WTC11 (cell line): ENCODE measurements at regions not wholly inside any gene's neighbourhood (a gene's known extent, or its start where the extent isn't known, plus 50 kb on each side); places are given as distances from the start of the nearest gene placed in this dataset.

Experiments used
- ATAC-seq: fragments of 200-7000 bp; cut with Tn5 transposase; 2 replicates; pipeline ENCODE4 v1.10.0; 2021; ENCODE audit warnings: mild to moderate bottlenecking, moderate library complexity
- CTCF ChIA-PET: fragments of 300-600 bp; sonication (Branson Sonifier 250); formaldehyde crosslinking; loops from one replicate; lab custom pipeline; 2021; ENCODE audit warnings: antibody characterized with exemption; lab: Charles Lee
- POLR2A ChIA-PET: fragments of 350-600 bp; sonication (Branson Sonifier 250); formaldehyde crosslinking; loops from one replicate; lab custom pipeline; 2021; ENCODE audit warnings: antibody characterized with exemption; lab: Charles Lee
- DNase-seq: peaks from one replicate; pipeline ENCODE4 v3.0.0; 2021; ENCODE audit warnings: low spot score
- H3K27ac Mint-ChIP-seq: 2 replicates; pipeline ENCODE4 v1.8.0; 2021; ENCODE audit warnings: mixed read lengths
- H3K27me3 Mint-ChIP-seq: 2 replicates; pipeline ENCODE4 v1.8.0; 2021; ENCODE audit warnings: low read depth, mild to moderate bottlenecking, moderate library complexity, mixed read lengths
- H3K36me3 Mint-ChIP-seq: 2 replicates; pipeline ENCODE4 v1.8.0; 2021; ENCODE audit warnings: mixed read lengths
- H3K4me1 Mint-ChIP-seq: 2 replicates; pipeline ENCODE4 v1.8.0; 2022; ENCODE audit warnings: mixed read lengths
- H3K4me3 Mint-ChIP-seq: 2 replicates; pipeline ENCODE4 v1.8.0; 2021; ENCODE audit warnings: mild to moderate bottlenecking, moderate library complexity, mixed read lengths
- H3K9me3 Mint-ChIP-seq: 2 replicates; pipeline ENCODE4 v1.8.0; 2021; ENCODE audit warnings: mixed read lengths
- E2F5 ChIP-seq: sonication (generic); formaldehyde crosslinking; IDR thresholded peaks from 2 replicates; pipeline ENCODE4 v1.8.1; 2022; ENCODE audit warnings: mild to moderate bottlenecking, moderate library complexity, missing genetic modification reagents
- ELF4 ChIP-seq: sonication (generic); formaldehyde crosslinking; IDR thresholded peaks from 2 replicates; pipeline ENCODE4 v1.8.1; 2022; ENCODE audit warnings: low read depth, mild to moderate bottlenecking, moderate library complexity, missing genetic modification reagents
- IRF2 ChIP-seq: sonication (generic); formaldehyde crosslinking; IDR thresholded peaks from 2 replicates; pipeline ENCODE4 v1.8.0; 2022; ENCODE audit warnings: low read depth, missing genetic modification reagents, borderline replicate concordance
- NFE2L1 ChIP-seq: sonication (generic); formaldehyde crosslinking; IDR thresholded peaks from 2 replicates; pipeline ENCODE4 v1.8.1; 2023; ENCODE audit warnings: missing genetic modification reagents
- NR3C1 ChIP-seq: sonication (generic); formaldehyde crosslinking; conservative IDR thresholded peaks from 2 replicates; pipeline ENCODE4 v1.8.1; 2023; ENCODE audit warnings: low read depth, mild to moderate bottlenecking, missing genetic modification reagents
- RORB ChIP-seq: fragments of 250-450 bp; sonication (Bioruptor Pico); IDR thresholded peaks from 2 replicates; pipeline ENCODE4 v1.9.0; 2021; ENCODE audit warnings: mild to moderate bottlenecking
- SP1 ChIP-seq: sonication (generic); formaldehyde crosslinking; conservative IDR thresholded peaks from 2 replicates; pipeline ENCODE4 v1.8.1; 2022; ENCODE audit warnings: missing genetic modification reagents
- STAT6 ChIP-seq: sonication (generic); formaldehyde crosslinking; conservative IDR thresholded peaks from 2 replicates; pipeline ENCODE4 v1.8.1; 2023; ENCODE audit warnings: mild to moderate bottlenecking, low read depth, missing genetic modification reagents, moderate library complexity
- TEAD1 ChIP-seq: sonication (generic); formaldehyde crosslinking; IDR thresholded peaks from 2 replicates; pipeline ENCODE4 v1.8.0; 2022; ENCODE audit warnings: mild to moderate bottlenecking, missing genetic modification reagents
- ZBTB43 ChIP-seq: sonication (generic); formaldehyde crosslinking; IDR thresholded peaks from 2 replicates; pipeline ENCODE4 v1.8.1; 2023; ENCODE audit warnings: mild to moderate bottlenecking, missing genetic modification reagents
- ZNF416 ChIP-seq: fragments of 250-450 bp; sonication (Bioruptor Pico); IDR thresholded peaks from 2 replicates; pipeline ENCODE4 v1.9.0; 2021; ENCODE audit warnings: mild to moderate bottlenecking, inconsistent platforms
- ZNF532 ChIP-seq: fragments of 250-450 bp; sonication (Bioruptor Pico); IDR thresholded peaks from 2 replicates; pipeline ENCODE4 v1.9.0; 2021; ENCODE audit warnings: mild to moderate bottlenecking, borderline replicate concordance
- ZNF671 ChIP-seq: fragments of 250-450 bp; sonication (Bioruptor Pico); IDR thresholded peaks from 2 replicates; pipeline ENCODE4 v1.8.0; 2021; ENCODE audit warnings: mild to moderate bottlenecking
- TF ChIP-seq, protein P1 (sequence below): fragments of 250-450 bp; sonication (Bioruptor Pico); IDR thresholded peaks from 2 replicates; pipeline ENCODE4 v2.1.2; 2022; ENCODE audit warnings: mild to moderate bottlenecking, moderate library complexity
- TF ChIP-seq, protein P2 (sequence below): fragments of 200-600 bp; IDR thresholded peaks from 2 replicates; pipeline ENCODE4 v1.8.0; 2022; ENCODE audit warnings: antibody characterized with exemption
- TF ChIP-seq, protein P3 (sequence below): sonication (generic); formaldehyde crosslinking; IDR thresholded peaks from 2 replicates; pipeline ENCODE4 v1.8.1; 2022; ENCODE audit warnings: low read depth, missing genetic modification reagents, borderline replicate concordance
- TF ChIP-seq, protein P4 (sequence below): sonication (generic); formaldehyde crosslinking; IDR thresholded peaks from 2 replicates; pipeline ENCODE4 v1.8.0; 2023; ENCODE audit warnings: missing genetic modification reagents, mild to moderate bottlenecking, borderline replicate concordance

DNA sequence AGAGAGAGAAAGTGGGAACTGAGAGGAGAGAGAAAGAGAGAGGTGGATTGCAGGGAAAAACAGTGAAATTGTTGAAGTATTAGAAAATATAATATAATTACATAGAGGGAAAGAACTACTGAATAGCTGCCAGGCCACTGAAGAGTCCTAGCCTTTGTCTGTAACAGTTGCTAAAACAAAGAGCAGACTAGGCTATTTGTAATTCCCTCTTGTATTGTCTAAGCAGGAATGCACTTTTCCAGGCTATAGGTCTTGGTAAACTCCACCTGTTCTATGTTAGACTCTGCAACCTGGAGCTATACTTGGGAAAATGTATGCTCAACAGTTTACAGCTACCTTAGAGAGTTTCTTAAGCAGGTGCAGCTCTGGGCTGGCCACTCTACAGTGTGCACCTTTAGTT, 1063.3 kb downstream of the ADGRL3 start:
- DNase-seq = no peak
- H3K36me3 Mint-ChIP-seq = no peaks in the 10 kb centered on the region
- no peaks in the 10 kb centered on the region for H3K27me3 Mint-ChIP-seq
- TF ChIP-seq ZBTB43 (CRISPR knock-in tag) (no peak), ZNF532 (CRISPR knock-in tag) (no peak), RORB (CRISPR knock-in tag) (no peak), SP1 (CRISPR knock-in tag) (no peak), ZNF671 (CRISPR knock-in tag) (no peak), ZNF416 (no peak), NR3C1 (CRISPR knock-in tag) (no peak), NFE2L1 (CRISPR knock-in tag) (no peak), IRF2 (no peak), STAT6 (CRISPR knock-in tag) (no peak), E2F5 (CRISPR knock-in tag) (no peak)
- TF ChIP-seq, protein P1, sequence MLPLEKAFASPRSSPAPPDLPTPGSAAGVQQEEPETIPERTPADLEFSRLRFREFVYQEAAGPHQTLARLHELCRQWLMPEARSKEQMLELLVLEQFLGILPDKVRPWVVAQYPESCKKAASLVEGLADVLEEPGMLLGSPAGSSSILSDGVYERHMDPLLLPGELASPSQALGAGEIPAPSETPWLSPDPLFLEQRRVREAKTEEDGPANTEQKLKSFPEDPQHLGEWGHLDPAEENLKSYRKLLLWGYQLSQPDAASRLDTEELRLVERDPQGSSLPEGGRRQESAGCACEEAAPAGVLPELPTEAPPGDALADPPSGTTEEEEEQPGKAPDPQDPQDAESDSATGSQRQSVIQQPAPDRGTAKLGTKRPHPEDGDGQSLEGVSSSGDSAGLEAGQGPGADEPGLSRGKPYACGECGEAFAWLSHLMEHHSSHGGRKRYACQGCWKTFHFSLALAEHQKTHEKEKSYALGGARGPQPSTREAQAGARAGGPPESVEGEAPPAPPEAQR = no peak
- TF ChIP-seq, protein P2, sequence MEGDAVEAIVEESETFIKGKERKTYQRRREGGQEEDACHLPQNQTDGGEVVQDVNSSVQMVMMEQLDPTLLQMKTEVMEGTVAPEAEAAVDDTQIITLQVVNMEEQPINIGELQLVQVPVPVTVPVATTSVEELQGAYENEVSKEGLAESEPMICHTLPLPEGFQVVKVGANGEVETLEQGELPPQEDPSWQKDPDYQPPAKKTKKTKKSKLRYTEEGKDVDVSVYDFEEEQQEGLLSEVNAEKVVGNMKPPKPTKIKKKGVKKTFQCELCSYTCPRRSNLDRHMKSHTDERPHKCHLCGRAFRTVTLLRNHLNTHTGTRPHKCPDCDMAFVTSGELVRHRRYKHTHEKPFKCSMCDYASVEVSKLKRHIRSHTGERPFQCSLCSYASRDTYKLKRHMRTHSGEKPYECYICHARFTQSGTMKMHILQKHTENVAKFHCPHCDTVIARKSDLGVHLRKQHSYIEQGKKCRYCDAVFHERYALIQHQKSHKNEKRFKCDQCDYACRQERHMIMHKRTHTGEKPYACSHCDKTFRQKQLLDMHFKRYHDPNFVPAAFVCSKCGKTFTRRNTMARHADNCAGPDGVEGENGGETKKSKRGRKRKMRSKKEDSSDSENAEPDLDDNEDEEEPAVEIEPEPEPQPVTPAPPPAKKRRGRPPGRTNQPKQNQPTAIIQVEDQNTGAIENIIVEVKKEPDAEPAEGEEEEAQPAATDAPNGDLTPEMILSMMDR = no peak
- peaks cover 12% of the 10 kb centered on the region for H3K4me1 Mint-ChIP-seq
- ChIA-PET CTCF (no interaction called here), POLR2A (no interaction called here)
- peaks cover 10% of the 10 kb centered on the region for H3K9me3 Mint-ChIP-seq
- H3K27ac Mint-ChIP-seq = no peak overlapping the region
- peak; percentile 58; the same call in 1 of the 2 replicates for ATAC-seq
- H3K4me3 Mint-ChIP-seq = no peak overlapping the region

DNA sequence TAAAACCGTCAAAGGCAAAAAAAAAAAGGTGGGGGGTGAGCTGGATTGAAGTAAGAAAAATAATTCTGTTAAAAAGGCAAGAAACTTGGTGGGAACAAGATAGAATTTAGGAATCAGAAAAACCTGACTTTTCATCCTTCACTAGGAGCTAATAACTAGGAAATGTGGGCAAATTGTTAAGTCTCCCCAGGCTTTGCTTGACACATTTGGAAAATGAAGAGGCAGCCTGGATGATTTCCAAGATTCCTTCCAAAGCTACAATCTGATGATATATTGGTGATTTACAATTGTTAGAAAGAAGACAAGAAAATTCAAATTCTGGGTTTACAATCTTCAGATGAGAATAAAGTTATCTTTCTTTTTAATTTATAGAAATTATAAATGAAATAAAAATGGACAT, 1062.5 kb downstream of the ADGRL3 start:
- ChIA-PET POLR2A (no interaction called here), CTCF (no interaction called here)
- Mint-ChIP-seq H3K27ac (no peak overlapping the region), H3K9me3 (peaks cover 14% of the 10 kb centered on the region), H3K4me3 (no peak overlapping the region), H3K27me3 (no peaks in the 10 kb centered on the region; the same call in 1 of the 2 replicates), H3K36me3 (no peaks in the 10 kb centered on the region), H3K4me1 (peaks cover 20% of the 10 kb centered on the region)
- ATAC-seq = no peak
- DNase-seq = no peak
- TF ChIP-seq, protein P3, sequence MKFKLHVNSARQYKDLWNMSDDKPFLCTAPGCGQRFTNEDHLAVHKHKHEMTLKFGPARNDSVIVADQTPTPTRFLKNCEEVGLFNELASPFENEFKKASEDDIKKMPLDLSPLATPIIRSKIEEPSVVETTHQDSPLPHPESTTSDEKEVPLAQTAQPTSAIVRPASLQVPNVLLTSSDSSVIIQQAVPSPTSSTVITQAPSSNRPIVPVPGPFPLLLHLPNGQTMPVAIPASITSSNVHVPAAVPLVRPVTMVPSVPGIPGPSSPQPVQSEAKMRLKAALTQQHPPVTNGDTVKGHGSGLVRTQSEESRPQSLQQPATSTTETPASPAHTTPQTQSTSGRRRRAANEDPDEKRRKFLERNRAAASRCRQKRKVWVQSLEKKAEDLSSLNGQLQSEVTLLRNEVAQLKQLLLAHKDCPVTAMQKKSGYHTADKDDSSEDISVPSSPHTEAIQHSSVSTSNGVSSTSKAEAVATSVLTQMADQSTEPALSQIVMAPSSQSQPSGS (CRISPR knock-in tag) = no peak
- TF ChIP-seq ELF4 (CRISPR knock-in tag) = no peak
- TF ChIP-seq TEAD1 (CRISPR knock-in tag) = no peak
- no peak for TF ChIP-seq IRF2
- TF ChIP-seq, protein P4, sequence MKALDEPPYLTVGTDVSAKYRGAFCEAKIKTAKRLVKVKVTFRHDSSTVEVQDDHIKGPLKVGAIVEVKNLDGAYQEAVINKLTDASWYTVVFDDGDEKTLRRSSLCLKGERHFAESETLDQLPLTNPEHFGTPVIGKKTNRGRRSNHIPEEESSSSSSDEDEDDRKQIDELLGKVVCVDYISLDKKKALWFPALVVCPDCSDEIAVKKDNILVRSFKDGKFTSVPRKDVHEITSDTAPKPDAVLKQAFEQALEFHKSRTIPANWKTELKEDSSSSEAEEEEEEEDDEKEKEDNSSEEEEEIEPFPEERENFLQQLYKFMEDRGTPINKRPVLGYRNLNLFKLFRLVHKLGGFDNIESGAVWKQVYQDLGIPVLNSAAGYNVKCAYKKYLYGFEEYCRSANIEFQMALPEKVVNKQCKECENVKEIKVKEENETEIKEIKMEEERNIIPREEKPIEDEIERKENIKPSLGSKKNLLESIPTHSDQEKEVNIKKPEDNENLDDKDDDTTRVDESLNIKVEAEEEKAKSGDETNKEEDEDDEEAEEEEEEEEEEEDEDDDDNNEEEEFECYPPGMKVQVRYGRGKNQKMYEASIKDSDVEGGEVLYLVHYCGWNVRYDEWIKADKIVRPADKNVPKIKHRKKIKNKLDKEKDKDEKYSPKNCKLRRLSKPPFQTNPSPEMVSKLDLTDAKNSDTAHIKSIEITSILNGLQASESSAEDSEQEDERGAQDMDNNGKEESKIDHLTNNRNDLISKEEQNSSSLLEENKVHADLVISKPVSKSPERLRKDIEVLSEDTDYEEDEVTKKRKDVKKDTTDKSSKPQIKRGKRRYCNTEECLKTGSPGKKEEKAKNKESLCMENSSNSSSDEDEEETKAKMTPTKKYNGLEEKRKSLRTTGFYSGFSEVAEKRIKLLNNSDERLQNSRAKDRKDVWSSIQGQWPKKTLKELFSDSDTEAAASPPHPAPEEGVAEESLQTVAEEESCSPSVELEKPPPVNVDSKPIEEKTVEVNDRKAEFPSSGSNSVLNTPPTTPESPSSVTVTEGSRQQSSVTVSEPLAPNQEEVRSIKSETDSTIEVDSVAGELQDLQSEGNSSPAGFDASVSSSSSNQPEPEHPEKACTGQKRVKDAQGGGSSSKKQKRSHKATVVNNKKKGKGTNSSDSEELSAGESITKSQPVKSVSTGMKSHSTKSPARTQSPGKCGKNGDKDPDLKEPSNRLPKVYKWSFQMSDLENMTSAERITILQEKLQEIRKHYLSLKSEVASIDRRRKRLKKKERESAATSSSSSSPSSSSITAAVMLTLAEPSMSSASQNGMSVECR (CRISPR knock-in tag) = no peak
